Panc1 (cell line): ENCODE measurements at regions not wholly inside any gene's neighbourhood (a gene's known extent, or its start where the extent isn't known, plus 50 kb on each side); places are given as distances from the start of the nearest gene placed in this dataset.

Experiments
- ATAC-seq: fragments of 200-7000 bp; cut with Tn5 transposase; 2 replicates; pipeline ENCODE4 v1.9.1; 2020; ENCODE audit warnings: mild to moderate bottlenecking, moderate library complexity
- BruUV-seq: library from RNA; stranded (reverse); fragments of 400-500 nt; replicated peaks from 2 replicates; lab custom pipeline; 2021; lab: Mats Ljungman, UMichigan
- CTCF ChIA-PET: fragments of 300-600 bp; sonication (Branson Sonifier 250); formaldehyde crosslinking; loops from one replicate; lab custom pipeline; 2022; ENCODE audit warnings: antibody characterized with exemption; lab: Charles Lee
- POLR2A ChIA-PET: fragments of 300-600 bp; sonication (Branson Sonifier 250); formaldehyde crosslinking; loops from one replicate; lab custom pipeline; 2022; ENCODE audit warnings: antibody characterized with exemption; lab: Charles Lee
- DNase-seq: peaks from one replicate; pipeline ENCODE4 v3.0.0-alpha.2; 2010; ENCODE audit warnings: low read depth, low spot score
- H3K27ac ChIP-seq: 2 replicates; pipeline ENCODE4 v1.5.1; 2011; ENCODE audit warnings: mild to moderate bottlenecking, low read length, inconsistent platforms
- H3K27me3 ChIP-seq: fragments of 200-500 bp; sonication (Bioruptor generic); 2 replicates; pipeline ENCODE4 v1.6.0; 2014; ENCODE audit warnings: low read length, inconsistent platforms; ENCODE audit not compliant: control insufficient read depth, insufficient read depth
- H3K36me3 ChIP-seq: fragments of 200-500 bp; sonication (Bioruptor generic); 2 replicates; pipeline ENCODE4 v1.5.1; 2014; ENCODE audit warnings: inconsistent platforms, mild to moderate bottlenecking, low read length, moderate library complexity; ENCODE audit not compliant: control insufficient read depth, insufficient read depth
- H3K4me1 ChIP-seq: 2 replicates; pipeline ENCODE4 v1.5.1; 2011; ENCODE audit warnings: inconsistent platforms, mild to moderate bottlenecking, low read length, moderate library complexity; ENCODE audit not compliant: control insufficient read depth, insufficient read depth
- H3K4me3 ChIP-seq, 2 experiments: 2 replicates each; pipeline ENCODE4 v1.5.1; 2011 to 2012; ENCODE audit warnings: low read depth in 2 of 2, low read length in 2 of 2, mild to moderate bottlenecking in 2 of 2, inconsistent platforms in 1 of 2, moderate library complexity in 1 of 2
- H3K9me3 ChIP-seq: fragments of 200-500 bp; sonication (Bioruptor generic); 2 replicates; pipeline ENCODE4 v1.5.1; 2014; ENCODE audit warnings: low read depth, mild to moderate bottlenecking, inconsistent platforms, low read length, moderate library complexity; ENCODE audit not compliant: control insufficient read depth, insufficient read depth
- CTCF ChIP-seq: fragments of 450-650 bp; IDR thresholded peaks from 2 replicates; pipeline ENCODE4 v1.5.1; 2017; ENCODE audit warnings: mild to moderate bottlenecking
- POLR2AphosphoS5 ChIP-seq: IDR thresholded peaks from 2 replicates; pipeline ENCODE4 v1.6.1; 2012; ENCODE audit warnings: mild to moderate bottlenecking, low read depth, low read length, moderate library complexity
- SIN3A ChIP-seq: IDR thresholded peaks from 2 replicates; pipeline ENCODE4 v1.6.1; 2012; ENCODE audit warnings: low read depth, mild to moderate bottlenecking, low read length, moderate library complexity, borderline replicate concordance; ENCODE audit not compliant: insufficient read depth
- TCF7L2 ChIP-seq: IDR thresholded peaks from 2 replicates; pipeline ENCODE4 v1.6.1; 2011; ENCODE audit warnings: mild to moderate bottlenecking, low read depth, low read length, inconsistent platforms
- in situ Hi-C: cut with HindIII; loops from 2 replicates; pipeline ENCODE4 v1.10.0; 2016; ENCODE audit warnings: low sequenced_read_pairs, low pct_unique_long_range_greater_than_20kb
- intact Hi-C: fragments of 100-400 bp; cut with micrococcal nuclease; formaldehyde crosslinking; loops from one replicate; pipeline ENCODE4 v1.10.0; 2022; ENCODE audit not compliant: unreplicated experiment
- TF ChIP-seq, protein P1 (sequence below), 2 experiments: IDR thresholded peaks; 2 replicates each; pipeline ENCODE4 v1.6.1; 2011 to 2012; ENCODE audit warnings: low read depth in 2 of 2, control low read depth in 1 of 2, low read length in 1 of 2, mild to moderate bottlenecking in 1 of 2, moderate library complexity in 1 of 2; ENCODE audit not compliant: insufficient read depth in 1 of 2

- in situ Hi-C loops (no loop called here), intact Hi-C loops (no loop called here)
- H3K36me3 ChIP-seq, result no peaks in the 10 kb centered on the region
- H3K9me3 ChIP-seq, result no peaks in the 10 kb centered on the region
- no peak overlapping the region for H3K4me3 ChIP-seq
- no peak overlapping the region for H3K27ac ChIP-seq
- ATAC-seq, result no peak
- no peak for DNase-seq
- ChIA-PET CTCF (no interaction called here), POLR2A (no interaction called here)
- no peak for TF ChIP-seq TCF7L2
- TF ChIP-seq POLR2AphosphoS5, result no peak
- TF ChIP-seq, protein P1, sequence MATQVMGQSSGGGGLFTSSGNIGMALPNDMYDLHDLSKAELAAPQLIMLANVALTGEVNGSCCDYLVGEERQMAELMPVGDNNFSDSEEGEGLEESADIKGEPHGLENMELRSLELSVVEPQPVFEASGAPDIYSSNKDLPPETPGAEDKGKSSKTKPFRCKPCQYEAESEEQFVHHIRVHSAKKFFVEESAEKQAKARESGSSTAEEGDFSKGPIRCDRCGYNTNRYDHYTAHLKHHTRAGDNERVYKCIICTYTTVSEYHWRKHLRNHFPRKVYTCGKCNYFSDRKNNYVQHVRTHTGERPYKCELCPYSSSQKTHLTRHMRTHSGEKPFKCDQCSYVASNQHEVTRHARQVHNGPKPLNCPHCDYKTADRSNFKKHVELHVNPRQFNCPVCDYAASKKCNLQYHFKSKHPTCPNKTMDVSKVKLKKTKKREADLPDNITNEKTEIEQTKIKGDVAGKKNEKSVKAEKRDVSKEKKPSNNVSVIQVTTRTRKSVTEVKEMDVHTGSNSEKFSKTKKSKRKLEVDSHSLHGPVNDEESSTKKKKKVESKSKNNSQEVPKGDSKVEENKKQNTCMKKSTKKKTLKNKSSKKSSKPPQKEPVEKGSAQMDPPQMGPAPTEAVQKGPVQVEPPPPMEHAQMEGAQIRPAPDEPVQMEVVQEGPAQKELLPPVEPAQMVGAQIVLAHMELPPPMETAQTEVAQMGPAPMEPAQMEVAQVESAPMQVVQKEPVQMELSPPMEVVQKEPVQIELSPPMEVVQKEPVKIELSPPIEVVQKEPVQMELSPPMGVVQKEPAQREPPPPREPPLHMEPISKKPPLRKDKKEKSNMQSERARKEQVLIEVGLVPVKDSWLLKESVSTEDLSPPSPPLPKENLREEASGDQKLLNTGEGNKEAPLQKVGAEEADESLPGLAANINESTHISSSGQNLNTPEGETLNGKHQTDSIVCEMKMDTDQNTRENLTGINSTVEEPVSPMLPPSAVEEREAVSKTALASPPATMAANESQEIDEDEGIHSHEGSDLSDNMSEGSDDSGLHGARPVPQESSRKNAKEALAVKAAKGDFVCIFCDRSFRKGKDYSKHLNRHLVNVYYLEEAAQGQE (IDR thresholded peaks at IDR 0.05; ENCODE audit: insufficient read depth in 1 of 2, low read depth in 2 of 2, low read length in 1 of 2), result no peak
- TF ChIP-seq SIN3A, result no peak
- TF ChIP-seq CTCF, result no peak
- no peaks in the 10 kb centered on the region for H3K27me3 ChIP-seq
- no peaks in the 10 kb centered on the region for H3K4me1 ChIP-seq
- no TSS peak for BruUV-seq
Measured at GRCh38 chrX:6961286-6962005, 186.1 kb upstream of the STS start.

DNA sequence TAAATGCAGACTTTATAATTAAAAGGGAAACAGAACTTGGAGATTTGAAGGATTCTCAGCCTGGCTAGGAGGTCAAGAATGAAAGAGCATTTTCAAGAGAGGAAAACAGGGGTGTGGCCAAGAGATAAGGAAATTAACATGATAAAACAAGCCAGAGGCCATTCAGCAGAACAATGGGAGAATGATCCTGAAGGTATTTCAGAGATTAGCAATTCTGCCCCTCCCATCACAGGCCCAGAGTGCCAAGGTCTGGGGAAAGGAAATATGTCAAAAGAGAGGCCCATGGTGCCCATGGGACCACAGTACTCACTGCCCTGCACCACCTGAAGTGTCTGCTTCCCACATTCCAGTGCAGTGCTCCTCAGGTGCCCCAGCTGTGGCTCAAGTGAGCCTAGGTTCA is 188.5 kb upstream of the STS start:
- no peak overlapping the region for H3K27ac ChIP-seq
- in situ Hi-C loops (no loop called here), intact Hi-C loops (no loop called here)
- no peak for DNase-seq
- BruUV-seq, result no TSS peak
- H3K4me1 ChIP-seq, result no peaks in the 10 kb centered on the region
- ATAC-seq, result no peak
- ChIA-PET POLR2A (no interaction called here), CTCF (no interaction called here)
- TF ChIP-seq POLR2AphosphoS5 (no peak), CTCF (no peak), TCF7L2 (no peak), SIN3A (no peak)
- TF ChIP-seq, protein P1 (IDR thresholded peaks at IDR 0.05; ENCODE audit: insufficient read depth in 1 of 2, low read depth in 2 of 2, low read length in 1 of 2), result no peak
- H3K9me3 ChIP-seq, result no peaks in the 10 kb centered on the region
- no peaks in the 10 kb centered on the region for H3K27me3 ChIP-seq
- no peaks in the 10 kb centered on the region for H3K36me3 ChIP-seq
- H3K4me3 ChIP-seq, result no peak overlapping the region
